ENCODE measurements at regions not wholly inside any gene's neighbourhood (a gene's known extent, or its start where the extent isn't known, plus 50 kb on each side); places are given as distances from the start of the nearest gene placed in this dataset.

- TF ChIP-seq EP300 (IDR thresholded peaks at IDR 0.05), result no peak
- TF ChIP-seq POLR2A (IDR thresholded peaks at IDR 0.05), result no peak
- TF ChIP-seq CTCF (IDR thresholded peaks at IDR 0.05), result no peak
- no peak for TF ChIP-seq POLR2AphosphoS5 (IDR thresholded peaks at IDR 0.05)
- H3K4me3 ChIP-seq, result no peak overlapping the region
- intact Hi-C loops (cut with DNase I; ENCODE audit: low total_unique reads), result no loop called here
These were observed 126.2 kb downstream of the HSD17B3 start for GRCh38 chr9:96175796-96176195.

GRCh38 chr9:96175001-96175400, 127.0 kb downstream of the HSD17B3 start:
- 30 to 74% (median 68%) methylated on average over 1 of the region's 1 CpG for WGBS, 5 donors
- Histone ChIP-seq H3K27me3 (no peaks in the 10 kb centered on the region), H3K27ac (no peak overlapping the region), H3K4me1 (peaks cover 11 to 40% (median 25%) of the 10 kb centered on the region in 4 donors), H3K9me3 (no peaks in the 10 kb centered on the region), H3K36me3 (no peaks in the 10 kb centered on the region), H3K4me3 (no peak overlapping the region)
- intact Hi-C loops (cut with DNase I; ENCODE audit: low total_unique reads), result no loop called here
- TF ChIP-seq CTCF (IDR thresholded peaks at IDR 0.05) (no peak), EP300 (IDR thresholded peaks at IDR 0.05) (no peak), POLR2AphosphoS5 (IDR thresholded peaks at IDR 0.05) (no peak), POLR2A (IDR thresholded peaks at IDR 0.05) (no peak)
- DNase-seq, result no peak

More at GRCh38 chr9:96175796-96176195, 126.2 kb downstream of the HSD17B3 start:
- no peak for DNase-seq
- no peaks in the 10 kb centered on the region for H3K27me3 ChIP-seq
- H3K27ac ChIP-seq, result peak overlapping the region in 2 of 5 donors; percentile 9 to 21
- peaks cover 8 to 33% (median 23%) of the 10 kb centered on the region in 4 donors for H3K4me1 ChIP-seq
- no peaks in the 10 kb centered on the region for H3K36me3 ChIP-seq
- H3K9me3 ChIP-seq, result no peaks in the 10 kb centered on the region

GRCh38 chr9:96174371-96174770, 127.6 kb downstream of the HSD17B3 start:
- TF ChIP-seq POLR2AphosphoS5 (IDR thresholded peaks at IDR 0.05) (no peak), POLR2A (IDR thresholded peaks at IDR 0.05) (no peak)
- Histone ChIP-seq H3K4me3 (no peak overlapping the region), H3K36me3 (no peaks in the 10 kb centered on the region), H3K4me1 (peaks cover 16 to 47% (median 31%) of the 10 kb centered on the region in 4 donors), H3K27ac (no peak overlapping the region), H3K9me3 (no peaks in the 10 kb centered on the region), H3K27me3 (no peaks in the 10 kb centered on the region)
- intact Hi-C loops (cut with DNase I; ENCODE audit: low total_unique reads), result no loop called here
- 63 to 73% (median 64%) methylated on average over 3 of the region's 3 CpGs for WGBS, 5 donors
- DNase-seq, result no peak

- H3K4me3 ChIP-seq, result no peak overlapping the region
- no peaks in the 10 kb centered on the region for H3K27me3 ChIP-seq
- H3K27ac ChIP-seq, result no peak overlapping the region
- H3K4me1 ChIP-seq, result peaks cover 19 to 52% (median 37%) of the 10 kb centered on the region in 4 donors
- no peaks in the 10 kb centered on the region for H3K9me3 ChIP-seq
- TF ChIP-seq EP300 (IDR thresholded peaks at IDR 0.05), result no peak
- no peak for TF ChIP-seq POLR2AphosphoS5 (IDR thresholded peaks at IDR 0.05)
- no peak for TF ChIP-seq POLR2A (IDR thresholded peaks at IDR 0.05)
- no peak for TF ChIP-seq CTCF (IDR thresholded peaks at IDR 0.05)
- DNase-seq, result no peak
- H3K36me3 ChIP-seq, result no peaks in the 10 kb centered on the region
- intact Hi-C loops (cut with DNase I; ENCODE audit: low total_unique reads), result no loop called here
- 73 to 81% (median 77%) methylated on average over 7 of the region's 7 CpGs for WGBS, 5 donors
These were observed 128.3 kb downstream of the HSD17B3 start for GRCh38 chr9:96173640-96174039.

GRCh38 chr9:96172797-96173196, 129.2 kb downstream of the HSD17B3 start:
- Histone ChIP-seq H3K36me3 (no peaks in the 10 kb centered on the region), H3K27ac (no peak overlapping the region), H3K9me3 (no peaks in the 10 kb centered on the region), H3K27me3 (no peaks in the 10 kb centered on the region), H3K4me1 (peaks cover 19 to 48% (median 33%) of the 10 kb centered on the region in 4 donors), H3K4me3 (no peak overlapping the region)
- peak in 1 of 2 donors; percentile 53 for DNase-seq
- intact Hi-C loops (cut with DNase I; ENCODE audit: low total_unique reads), result no loop called here
- 67 to 92% (median 87%) methylated on average over 5 of the region's 5 CpGs for WGBS, 5 donors
- TF ChIP-seq EP300 (IDR thresholded peaks at IDR 0.05), result no peak
- TF ChIP-seq CTCF (IDR thresholded peaks at IDR 0.05), result no peak
- no peak for TF ChIP-seq POLR2AphosphoS5 (IDR thresholded peaks at IDR 0.05)
- no peak for TF ChIP-seq POLR2A (IDR thresholded peaks at IDR 0.05)

Data from stomach (tissue), 8 donors.